HG03159 (cell line): ENCODE measurements at regions not wholly inside any gene's neighbourhood (a gene's known extent, or its start where the extent isn't known, plus 50 kb on each side); places are given as distances from the start of the nearest gene placed in this dataset.
"Not testable (repeated sequence)": the region's sequence is repeated elsewhere in the genome, so short reads cannot be mapped to it uniquely, and the experiment has no call there.

ENCODE experiments used
- ATAC-seq: cut with Tn5 transposase; IDR thresholded peaks from one replicate; pipeline ENCODE4 v1.9.1; 2021; ENCODE audit warnings: mild to moderate bottlenecking, moderate library complexity; ENCODE audit not compliant: unreplicated experiment

DNA sequence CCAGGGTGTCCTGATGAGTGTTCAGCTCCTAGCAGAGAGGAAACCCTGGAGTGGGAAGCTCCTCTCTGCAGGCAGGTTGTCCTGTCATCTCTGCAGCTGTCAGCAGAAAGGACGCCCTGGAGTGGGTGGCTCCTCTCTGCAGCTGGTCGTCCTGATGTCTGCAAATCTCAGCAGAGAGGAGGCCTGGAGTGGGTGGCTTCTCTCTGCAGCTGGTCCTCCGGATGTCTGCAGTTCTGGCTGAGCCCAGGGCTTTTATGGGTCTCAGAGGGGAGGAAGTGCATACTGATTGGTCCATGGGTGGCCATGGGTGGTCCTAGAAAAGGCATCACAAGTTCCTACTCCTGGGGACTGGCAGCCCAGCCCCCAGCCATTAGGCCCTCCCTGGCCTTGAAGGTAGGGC lies 102.6 kb upstream of the BNIP2 start:
- no peak for ATAC-seq

- ATAC-seq, result no peak
Observed at GRCh38 chr15:59791079-59791478, 102.0 kb upstream of the BNIP2 start.

DNA sequence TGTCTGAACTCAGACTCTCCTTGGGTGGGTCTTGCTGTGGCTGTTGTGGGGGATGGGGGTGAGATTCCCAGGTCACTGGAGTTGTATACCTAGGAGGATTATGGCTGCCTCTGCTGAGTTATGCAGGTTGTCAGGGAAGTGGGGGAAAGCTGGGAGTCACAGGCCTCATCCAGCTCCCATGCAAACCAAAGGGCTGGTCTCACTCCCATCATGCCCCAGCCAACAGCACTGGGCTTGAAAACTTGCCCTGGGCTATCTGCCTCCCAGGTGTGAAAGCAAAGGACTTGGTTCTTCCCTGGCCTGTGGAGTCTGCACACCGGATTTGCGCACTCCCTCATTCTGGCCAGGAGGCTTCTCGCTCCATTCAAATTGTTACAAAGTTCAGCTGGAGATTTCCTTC lies 97.3 kb upstream of the BNIP2 start:
- ATAC-seq, result not testable (repeated sequence)

DNA sequence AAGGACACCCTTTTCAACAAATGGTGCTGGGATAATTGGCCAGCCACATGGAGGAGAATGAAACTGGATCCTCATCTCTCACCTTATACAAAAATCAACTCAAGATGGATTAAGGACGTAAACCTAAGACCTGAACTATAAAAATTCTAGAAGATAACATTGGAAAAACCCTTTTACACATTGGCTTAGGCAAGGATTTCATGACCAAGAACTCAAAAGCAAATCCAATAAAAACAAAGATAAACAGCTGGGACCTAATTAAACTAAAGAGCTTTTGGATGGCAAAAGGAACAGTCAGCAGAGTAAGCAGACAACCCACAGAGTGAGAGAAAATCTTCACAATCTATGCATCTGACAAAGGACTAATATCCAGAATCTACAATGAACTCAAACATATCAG lies 96.9 kb upstream of the BNIP2 start:
- ATAC-seq, result not testable (repeated sequence)

DNA sequence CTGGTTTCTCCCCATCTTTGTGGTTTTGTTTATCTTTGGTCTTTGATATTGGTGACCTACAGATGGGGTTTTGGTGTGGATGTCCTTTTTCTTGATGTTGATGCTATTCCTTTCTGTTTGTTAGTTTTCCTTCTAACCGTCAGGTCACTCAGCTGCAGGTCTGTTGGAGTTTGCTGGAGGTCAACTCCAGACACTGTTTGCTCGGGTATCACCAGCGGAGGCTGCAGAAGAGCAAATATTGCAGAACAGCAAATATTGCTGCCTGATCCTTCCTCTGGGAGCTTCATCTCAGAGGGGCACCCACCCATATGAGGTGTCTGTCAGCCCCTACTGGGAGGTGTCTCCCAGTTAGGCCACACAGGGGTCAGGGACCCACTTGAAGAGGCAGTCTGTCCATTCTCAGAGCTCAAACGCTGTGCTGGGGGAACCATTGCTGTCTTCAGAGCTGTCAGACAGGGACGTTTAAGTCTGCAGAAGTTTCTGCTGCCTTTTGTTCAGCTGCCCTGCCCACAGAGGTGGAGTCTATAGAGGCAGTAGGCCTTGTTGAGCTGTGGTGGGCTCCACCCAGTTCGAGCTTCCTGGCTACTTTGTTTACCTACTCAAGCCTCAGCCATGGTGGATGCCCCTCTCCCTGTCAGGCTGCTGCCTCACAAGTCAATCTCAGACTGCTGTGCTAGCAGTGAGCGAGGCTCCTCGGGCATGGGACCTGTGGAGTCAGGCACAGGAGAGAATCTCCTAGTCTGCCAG lies 94.8 kb upstream of the BNIP2 start:
- ATAC-seq, result not testable (repeated sequence)

- no peak for ATAC-seq
Observed at GRCh38 chr15:59779110-59779509, 90.0 kb upstream of the BNIP2 start.

- ATAC-seq, result no peak
Observed at GRCh38 chr15:59764775-59765174, 75.7 kb upstream of the BNIP2 start.

DNA sequence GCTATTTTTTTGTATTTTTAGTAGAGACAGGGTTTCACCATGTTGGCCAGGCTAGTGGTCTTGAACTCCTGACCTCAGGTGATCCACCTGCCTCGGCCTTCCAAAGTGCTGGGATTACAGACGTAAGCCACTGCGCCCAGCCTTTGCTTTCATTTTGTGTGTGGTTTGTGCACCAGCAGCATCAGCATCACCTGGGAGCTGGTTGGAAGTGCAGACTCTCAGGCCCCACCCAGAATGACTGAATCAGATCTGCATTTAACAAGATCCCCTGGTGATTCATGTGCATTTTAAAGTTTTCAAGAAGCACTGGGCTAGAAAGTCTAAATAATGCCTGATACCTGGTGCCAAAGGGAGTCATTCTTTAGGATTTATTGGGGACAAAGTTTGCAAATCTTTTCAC lies 73.4 kb upstream of the BNIP2 start:
- ATAC-seq, result no peak

DNA sequence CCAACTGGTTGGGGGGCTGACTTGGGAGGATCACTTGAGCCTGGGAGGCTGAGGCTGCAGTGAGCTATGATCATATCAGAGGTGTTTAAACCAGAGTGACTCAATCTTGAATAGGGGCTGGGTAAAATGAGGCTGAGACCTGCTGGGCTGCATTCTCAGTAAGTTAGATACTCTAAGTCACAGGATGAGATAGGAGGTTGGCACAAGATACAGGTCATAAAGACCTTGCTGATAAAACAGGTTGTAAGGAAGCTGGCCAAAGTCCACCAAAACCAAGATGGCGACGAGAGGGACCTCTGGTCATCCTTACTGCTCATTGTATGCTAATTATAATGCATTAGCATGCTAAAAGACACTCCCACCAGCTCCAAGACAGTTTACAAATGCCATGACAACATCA lies 71.1 kb upstream of the BNIP2 start:
- not testable (repeated sequence) for ATAC-seq

DNA sequence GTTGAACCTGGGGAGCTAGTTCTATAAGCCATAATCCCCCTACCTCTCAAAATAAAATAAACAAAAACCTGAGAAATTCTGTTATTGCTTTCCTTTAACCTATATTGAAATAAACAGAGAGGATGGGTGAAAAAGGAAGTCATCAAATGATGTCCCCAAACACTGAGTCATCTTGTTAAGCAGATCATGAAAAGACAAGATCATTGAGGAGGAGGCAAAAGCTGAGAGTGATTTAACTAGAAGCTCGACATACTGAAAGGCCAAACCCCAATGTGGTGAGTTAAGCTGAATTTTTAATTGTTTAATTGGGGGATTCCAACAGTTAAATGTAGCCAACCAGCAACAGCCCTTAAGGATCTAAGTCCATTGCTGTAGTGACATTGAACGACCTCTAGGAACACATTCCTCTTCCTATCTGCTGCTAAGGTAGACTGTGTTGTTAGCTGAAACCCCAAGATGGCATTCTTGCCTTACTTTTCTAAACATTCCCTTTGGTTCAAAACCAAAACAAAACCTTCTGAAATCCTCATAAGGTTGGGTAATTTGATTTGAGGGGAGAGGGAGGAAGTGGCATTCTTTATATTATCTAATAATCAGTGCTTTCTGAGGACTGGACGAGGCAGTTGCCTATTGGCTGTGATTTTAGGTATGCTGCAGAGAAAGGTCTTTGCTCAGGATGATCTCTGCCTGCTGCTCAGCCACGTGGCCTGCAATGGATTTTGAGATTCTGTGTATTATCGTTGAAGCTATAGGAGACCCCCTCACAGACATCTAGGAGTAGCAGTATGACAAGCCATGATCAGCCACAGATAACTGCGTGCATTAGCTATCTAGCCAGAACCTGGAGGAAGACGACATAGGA lies 62.7 kb upstream of the BNIP2 start:
- no peak for ATAC-seq

GRCh38 chr15:59746777-59747176 lies 57.7 kb upstream of the BNIP2 start:
- no peak for ATAC-seq

- ATAC-seq, result no peak
Observed at GRCh38 chr15:59741274-59741906, 52.3 kb upstream of the BNIP2 start.

DNA sequence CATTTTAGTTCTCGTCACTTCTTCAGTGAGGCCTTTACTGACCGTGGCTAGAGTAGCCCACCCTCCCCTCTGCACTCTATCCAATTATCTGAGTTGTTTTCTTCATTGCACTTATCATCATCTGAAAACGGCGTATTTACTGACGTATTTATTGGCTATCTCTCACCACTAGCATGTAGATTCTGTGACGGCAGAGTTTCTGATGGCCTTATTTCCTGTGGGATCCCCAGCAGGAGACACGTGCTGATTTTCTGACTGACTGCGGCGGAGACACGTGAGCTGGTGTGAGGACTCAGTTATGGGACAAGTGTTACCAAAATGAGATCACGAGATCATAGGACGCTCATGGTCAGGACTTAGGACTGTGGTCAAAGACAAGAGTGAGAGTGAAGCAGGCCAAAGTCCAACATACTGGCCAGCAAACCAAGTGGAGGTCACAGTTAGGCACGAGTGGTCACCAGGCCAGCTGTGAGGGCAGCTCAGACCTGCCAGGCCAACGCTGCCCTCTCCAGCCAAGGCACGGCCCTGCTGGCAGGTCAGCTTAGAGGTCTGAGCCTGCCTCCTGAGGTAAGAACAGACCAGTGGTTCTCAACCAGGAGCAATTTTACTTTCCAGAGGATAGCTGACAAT lies 50.6 kb upstream of the BNIP2 start:
- ATAC-seq, result no peak
